ENCODE measurements at regions not wholly inside any gene's neighbourhood (a gene's known extent, or its start where the extent isn't known, plus 50 kb on each side); places are given as distances from the start of the nearest gene placed in this dataset.
A peak's percentile ranks its signal among the peaks of the same experiment; 100 is the strongest.

DNA sequence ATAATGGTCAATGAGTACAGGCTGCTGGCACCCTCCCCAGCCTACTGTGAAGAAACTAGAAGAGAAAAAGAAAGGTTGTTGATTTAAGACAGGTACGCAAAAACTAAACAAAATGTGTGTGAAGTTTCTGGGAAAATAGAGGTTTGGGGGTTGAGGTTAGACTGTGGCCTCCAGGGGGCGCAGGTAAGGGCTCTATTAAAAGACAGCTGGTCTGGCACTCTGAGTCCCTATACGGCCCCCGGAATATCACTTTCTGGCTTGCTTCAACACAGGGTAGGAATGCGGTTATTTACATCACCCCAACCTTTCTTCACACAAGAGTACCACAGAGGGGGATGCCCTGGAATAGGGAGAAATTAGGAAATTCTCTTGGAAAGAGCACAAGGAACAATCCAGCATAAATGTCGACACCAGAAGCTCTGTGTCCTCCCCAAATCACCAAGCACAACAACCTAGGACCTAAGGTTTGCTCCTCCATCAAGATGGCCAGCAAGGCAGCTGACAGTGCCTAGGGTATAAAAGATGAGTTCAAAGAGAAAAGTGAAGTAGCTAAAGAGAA is 480.8 kb upstream of the KLHL29 start:
- H3K4me3 ChIP-seq (ENCODE audit: low read depth, low read length), result no peak overlapping the region
- TF ChIP-seq, protein P1, sequence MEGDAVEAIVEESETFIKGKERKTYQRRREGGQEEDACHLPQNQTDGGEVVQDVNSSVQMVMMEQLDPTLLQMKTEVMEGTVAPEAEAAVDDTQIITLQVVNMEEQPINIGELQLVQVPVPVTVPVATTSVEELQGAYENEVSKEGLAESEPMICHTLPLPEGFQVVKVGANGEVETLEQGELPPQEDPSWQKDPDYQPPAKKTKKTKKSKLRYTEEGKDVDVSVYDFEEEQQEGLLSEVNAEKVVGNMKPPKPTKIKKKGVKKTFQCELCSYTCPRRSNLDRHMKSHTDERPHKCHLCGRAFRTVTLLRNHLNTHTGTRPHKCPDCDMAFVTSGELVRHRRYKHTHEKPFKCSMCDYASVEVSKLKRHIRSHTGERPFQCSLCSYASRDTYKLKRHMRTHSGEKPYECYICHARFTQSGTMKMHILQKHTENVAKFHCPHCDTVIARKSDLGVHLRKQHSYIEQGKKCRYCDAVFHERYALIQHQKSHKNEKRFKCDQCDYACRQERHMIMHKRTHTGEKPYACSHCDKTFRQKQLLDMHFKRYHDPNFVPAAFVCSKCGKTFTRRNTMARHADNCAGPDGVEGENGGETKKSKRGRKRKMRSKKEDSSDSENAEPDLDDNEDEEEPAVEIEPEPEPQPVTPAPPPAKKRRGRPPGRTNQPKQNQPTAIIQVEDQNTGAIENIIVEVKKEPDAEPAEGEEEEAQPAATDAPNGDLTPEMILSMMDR (IDR thresholded peaks at IDR 0.05; ENCODE audit: control insufficient read depth, extremely low read depth, insufficient read depth), result peak; percentile 35
- no peak for DNase-seq (ENCODE audit: low read depth)

- peak; percentile 84 for DNase-seq (ENCODE audit: low read depth)
- H3K4me3 ChIP-seq (ENCODE audit: low read depth, low read length), result no peak overlapping the region
- TF ChIP-seq, protein P1 (IDR thresholded peaks at IDR 0.05; ENCODE audit: control insufficient read depth, extremely low read depth, insufficient read depth), result no peak
Measured at GRCh38 chr2:22907330-22907729, 477.6 kb upstream of the KLHL29 start.

- TF ChIP-seq, protein P1 (IDR thresholded peaks at IDR 0.05; ENCODE audit: control insufficient read depth, extremely low read depth, insufficient read depth), result no peak
- DNase-seq (ENCODE audit: low read depth), result no peak
- no peak overlapping the region for H3K4me3 ChIP-seq (ENCODE audit: low read depth, low read length)
Measured at GRCh38 chr2:22912398-22912797, 472.6 kb upstream of the KLHL29 start.

GRCh38 chr2:22929998-22930397 is 455.0 kb upstream of the KLHL29 start:
- TF ChIP-seq, protein P1 (IDR thresholded peaks at IDR 0.05; ENCODE audit: control insufficient read depth, extremely low read depth, insufficient read depth), result no peak
- H3K4me3 ChIP-seq (ENCODE audit: low read depth, low read length), result no peak overlapping the region
- DNase-seq (ENCODE audit: low read depth), result no peak

- TF ChIP-seq, protein P1 (IDR thresholded peaks at IDR 0.05; ENCODE audit: control insufficient read depth, extremely low read depth, insufficient read depth), result no peak
- H3K4me3 ChIP-seq (ENCODE audit: low read depth, low read length), result no peak overlapping the region
Measured at GRCh38 chr2:22930781-22931180, 454.2 kb upstream of the KLHL29 start.

GRCh38 chr2:22932288-22932687 is 452.7 kb upstream of the KLHL29 start:
- peak; percentile 33 for DNase-seq (ENCODE audit: low read depth)
- TF ChIP-seq, protein P1 (IDR thresholded peaks at IDR 0.05; ENCODE audit: control insufficient read depth, extremely low read depth, insufficient read depth), result no peak
- no peak overlapping the region for H3K4me3 ChIP-seq (ENCODE audit: low read depth, low read length)

More at GRCh38 chr2:22930781-22931180, 454.2 kb upstream of the KLHL29 start:
- DNase-seq (ENCODE audit: low read depth), result no peak

- TF ChIP-seq, protein P1 (IDR thresholded peaks at IDR 0.05; ENCODE audit: control insufficient read depth, extremely low read depth, insufficient read depth), result no peak
- no peak overlapping the region for H3K4me3 ChIP-seq (ENCODE audit: low read depth, low read length)
- DNase-seq (ENCODE audit: low read depth), result no peak
Measured at GRCh38 chr2:22934747-22935146, 450.2 kb upstream of the KLHL29 start.

Data from LNCaP clone FGC (cell line).